Right kidney (tissue), 1 donor: ENCODE measurements at regions not wholly inside any gene's neighbourhood (a gene's known extent, or its start where the extent isn't known, plus 50 kb on each side); places are given as distances from the start of the nearest gene placed in this dataset.

Experiments
- DNase-seq: peaks from one replicate; pipeline ENCODE4 v3.0.0-alpha.2; 2016

- DNase-seq, result no peak
Measured at GRCh38 chr6:21426841-21427490, 166.6 kb upstream of the SOX4 start.

- DNase-seq, result no peak
Measured at GRCh38 chr6:21429291-21429690, 164.3 kb upstream of the SOX4 start.

GRCh38 chr6:21431526-21431925, 162.0 kb upstream of the SOX4 start:
- no peak for DNase-seq

- DNase-seq, result no peak
Measured at GRCh38 chr6:21436625-21437024, 156.9 kb upstream of the SOX4 start.

- DNase-seq, result no peak
Measured at GRCh38 chr6:21437581-21437980, 156.0 kb upstream of the SOX4 start.

- DNase-seq, result no peak
Measured at GRCh38 chr6:21438237-21438985, 155.1 kb upstream of the SOX4 start.

- DNase-seq, result no peak
Measured at GRCh38 chr6:21438986-21439352, 154.6 kb upstream of the SOX4 start.

GRCh38 chr6:21441386-21441785, 152.2 kb upstream of the SOX4 start:
- DNase-seq, result no peak

- no peak for DNase-seq
Measured at GRCh38 chr6:21442874-21443273, 150.7 kb upstream of the SOX4 start.

- no peak for DNase-seq
Measured at GRCh38 chr6:21444711-21445260, 148.8 kb upstream of the SOX4 start.

GRCh38 chr6:21447987-21448386, 145.6 kb upstream of the SOX4 start:
- no peak for DNase-seq

GRCh38 chr6:21448485-21449109, 145.0 kb upstream of the SOX4 start:
- no peak for DNase-seq

GRCh38 chr6:21450149-21450548, 143.4 kb upstream of the SOX4 start:
- DNase-seq, result no peak

- no peak for DNase-seq
Measured at GRCh38 chr6:21450628-21451027, 142.9 kb upstream of the SOX4 start.

GRCh38 chr6:21451546-21452013, 142.0 kb upstream of the SOX4 start:
- DNase-seq, result no peak

- DNase-seq, result no peak
Measured at GRCh38 chr6:21454262-21454661, 139.3 kb upstream of the SOX4 start.

GRCh38 chr6:21455071-21455470, 138.5 kb upstream of the SOX4 start:
- no peak for DNase-seq

GRCh38 chr6:21457647-21458046, 135.9 kb upstream of the SOX4 start:
- DNase-seq, result no peak

- no peak for DNase-seq
Measured at GRCh38 chr6:21459641-21460040, 133.9 kb upstream of the SOX4 start.

- no peak for DNase-seq
Measured at GRCh38 chr6:21461844-21462518, 131.6 kb upstream of the SOX4 start.

GRCh38 chr6:21462519-21462852, 131.1 kb upstream of the SOX4 start:
- no peak for DNase-seq

- DNase-seq, result no peak
Measured at GRCh38 chr6:21467091-21467490, 126.5 kb upstream of the SOX4 start.

GRCh38 chr6:21468461-21468860, 125.1 kb upstream of the SOX4 start:
- no peak for DNase-seq
